Activated CD4-positive, alpha-beta T cell treated with anti-CD3 and anti-CD28 coated beads for 4 hours (primary cell): ENCODE measurements at regions not wholly inside any gene's neighbourhood (a gene's known extent, or its start where the extent isn't known, plus 50 kb on each side); places are given as distances from the start of the nearest gene placed in this dataset.

Source experiments
- DNase-seq, 2 donors: peaks; one replicate each; pipeline ENCODE4 v3.0.0-alpha.2; 2020

DNA sequence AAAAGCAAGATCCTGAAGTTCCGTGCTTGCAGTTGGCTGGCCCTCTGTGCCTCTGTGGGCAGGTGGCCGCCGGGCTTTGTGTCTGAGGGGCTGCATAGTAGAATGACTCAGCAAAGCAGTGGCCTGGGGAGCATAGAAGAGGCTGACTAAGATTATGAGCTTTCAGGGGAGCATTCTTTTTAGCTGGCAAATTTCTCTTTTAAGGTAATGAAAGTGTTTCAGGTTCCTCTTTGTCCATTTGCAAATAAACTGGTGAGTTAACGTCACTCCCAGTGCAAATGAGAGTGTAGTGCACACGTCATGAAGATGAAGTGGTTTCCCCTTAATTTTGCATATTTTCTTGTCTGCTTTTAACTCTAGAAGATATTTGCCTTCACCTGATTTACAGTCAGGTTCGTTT lies 98.6 kb downstream of the BCL2L11 start:
- no peak for DNase-seq

DNA sequence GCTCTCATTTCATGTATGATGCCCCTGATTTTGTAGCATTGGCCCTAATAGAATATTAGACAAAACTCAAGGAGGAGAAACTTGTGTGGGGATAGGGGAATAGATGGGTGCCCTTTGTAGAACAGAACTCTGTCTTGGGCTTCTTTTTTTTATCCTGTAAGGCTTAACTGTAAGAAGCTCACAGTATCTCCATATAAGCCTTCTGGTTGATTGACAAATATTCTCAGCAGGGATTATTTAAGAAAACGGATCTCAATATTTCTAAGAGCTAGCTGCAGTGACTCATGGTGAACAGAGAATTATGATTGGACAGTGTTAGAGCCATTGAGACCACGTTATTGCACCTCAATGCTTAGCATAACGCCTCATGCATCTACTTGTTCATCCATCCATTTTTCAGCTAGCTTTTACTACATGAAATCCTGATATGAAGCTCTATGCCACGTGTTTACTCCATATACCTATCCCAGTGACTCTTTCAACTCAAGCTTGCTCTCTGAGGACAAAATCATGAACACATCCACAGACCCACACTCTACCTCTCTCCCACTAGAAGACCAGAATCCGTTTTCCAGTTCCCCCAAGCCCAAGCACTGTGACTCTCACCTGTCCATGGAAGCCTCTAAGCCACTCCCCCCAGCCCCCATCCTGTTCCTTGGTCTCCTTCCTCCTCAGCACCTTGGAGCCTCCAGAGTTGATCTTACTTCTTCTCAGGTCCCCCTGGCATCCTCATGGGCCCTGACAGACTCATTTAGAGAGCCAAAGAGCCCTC lies 99.2 kb downstream of the BCL2L11 start:
- DNase-seq, result no peak

DNA sequence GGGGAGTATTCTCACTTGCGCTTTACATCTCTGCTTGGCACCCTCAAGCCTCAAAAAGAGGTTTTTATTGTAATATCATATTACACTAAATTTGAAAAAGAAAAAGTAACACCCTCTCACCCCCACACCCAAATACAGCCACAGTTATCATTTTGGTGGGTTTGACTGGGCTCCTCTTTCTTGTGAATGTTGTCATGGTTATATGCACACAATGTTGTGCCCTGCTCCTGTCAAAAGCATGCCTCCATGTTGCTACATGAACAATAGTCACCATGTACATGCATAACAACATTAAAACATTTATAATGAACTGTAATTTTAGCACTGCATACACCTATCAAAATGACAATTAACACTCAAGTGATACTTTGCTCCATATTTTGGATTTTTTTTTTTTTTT lies 100.2 kb downstream of the BCL2L11 start:
- DNase-seq, result no peak

DNA sequence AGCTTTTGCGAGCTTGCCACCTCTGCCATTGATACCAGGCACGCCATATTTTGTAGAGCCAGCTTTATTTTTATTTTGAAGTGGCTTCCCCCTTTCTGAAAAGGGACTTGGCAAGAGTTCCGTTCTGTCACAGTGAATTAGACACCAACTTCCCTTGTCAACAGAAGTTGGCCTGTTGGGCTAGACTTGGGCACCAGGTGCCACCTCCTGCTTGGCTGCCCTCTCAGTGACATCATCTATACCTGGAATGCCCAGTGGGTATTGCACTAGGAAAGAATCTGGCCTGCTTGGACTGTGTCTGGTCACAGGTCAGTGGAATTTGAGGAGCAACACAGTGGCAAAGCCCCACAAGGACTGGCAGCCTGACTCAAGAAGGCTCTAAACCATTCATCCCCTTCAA lies 101.0 kb downstream of the BCL2L11 start:
- no peak for DNase-seq

DNA sequence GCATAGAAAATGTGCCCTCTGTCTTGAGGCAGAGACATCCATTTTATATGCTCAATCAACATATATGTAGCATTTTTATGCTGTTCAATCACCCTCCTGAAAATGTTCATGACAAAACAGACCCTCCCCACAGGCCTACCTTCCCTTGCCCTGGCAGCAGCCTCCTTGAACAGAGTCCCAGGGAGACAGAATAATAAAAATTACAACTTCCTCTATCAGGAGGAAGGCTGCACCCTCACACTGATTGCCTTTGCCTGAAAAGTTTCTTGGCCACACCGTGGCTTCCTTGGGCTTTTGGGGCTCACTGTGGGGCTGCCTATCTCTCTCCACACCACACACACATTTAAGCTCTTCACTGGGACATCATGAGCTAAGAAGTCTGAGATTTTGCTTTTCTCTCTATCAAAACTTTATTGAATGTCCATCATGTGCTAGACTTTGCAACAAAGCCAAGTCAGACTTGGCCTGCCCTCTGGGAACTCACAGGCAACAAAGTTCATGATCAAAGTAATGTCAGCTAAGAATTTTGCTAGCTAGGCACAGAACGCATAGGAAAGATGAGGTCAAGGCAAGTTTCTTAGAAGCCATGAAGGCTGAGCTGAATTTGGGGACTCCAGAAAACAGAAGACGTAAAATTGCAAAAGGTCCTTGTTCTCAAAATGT lies 101.6 kb downstream of the BCL2L11 start:
- no peak for DNase-seq

- DNase-seq, result no peak
These were observed 105.1 kb downstream of the BCL2L11 start for GRCh38 chr2:111225856-111226255.

DNA sequence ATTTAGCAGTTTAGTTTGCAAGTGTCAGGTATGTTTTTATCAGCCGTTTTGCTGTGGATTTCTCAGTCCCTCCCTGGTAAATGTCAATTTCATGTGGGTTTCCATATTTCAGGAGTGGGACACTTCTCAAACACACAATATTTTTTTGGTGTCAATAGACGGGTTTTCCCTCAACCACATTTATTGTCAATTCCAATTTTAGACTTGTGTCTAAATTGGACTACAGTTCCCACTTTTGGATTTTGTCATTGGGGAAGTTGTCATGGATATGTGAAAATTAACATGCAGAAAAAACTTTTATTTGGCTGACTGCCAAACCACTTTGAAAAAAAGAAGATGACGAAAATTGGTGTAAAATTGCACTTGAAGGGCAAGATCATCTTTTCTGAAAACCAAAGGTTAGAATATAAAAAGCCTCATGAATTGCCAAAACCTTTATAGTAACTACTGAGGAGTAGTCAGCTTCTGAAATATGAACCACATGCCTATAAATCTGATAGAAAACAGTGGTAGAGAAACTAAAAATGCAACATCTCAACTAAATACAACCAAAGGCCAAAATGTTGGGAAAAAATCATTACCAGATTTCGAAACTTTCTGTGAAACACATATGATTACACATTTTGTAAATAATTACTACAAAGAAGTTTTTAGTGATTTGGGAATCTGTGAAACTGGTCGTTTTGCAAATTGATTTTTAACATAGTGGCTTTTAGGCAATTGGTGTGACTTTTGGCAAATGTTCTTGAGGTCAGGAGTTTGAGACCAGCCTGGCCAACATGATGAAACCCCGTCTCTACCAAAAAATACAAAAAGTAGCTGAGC lies 106.4 kb downstream of the BCL2L11 start:
- DNase-seq, result no peak

DNA sequence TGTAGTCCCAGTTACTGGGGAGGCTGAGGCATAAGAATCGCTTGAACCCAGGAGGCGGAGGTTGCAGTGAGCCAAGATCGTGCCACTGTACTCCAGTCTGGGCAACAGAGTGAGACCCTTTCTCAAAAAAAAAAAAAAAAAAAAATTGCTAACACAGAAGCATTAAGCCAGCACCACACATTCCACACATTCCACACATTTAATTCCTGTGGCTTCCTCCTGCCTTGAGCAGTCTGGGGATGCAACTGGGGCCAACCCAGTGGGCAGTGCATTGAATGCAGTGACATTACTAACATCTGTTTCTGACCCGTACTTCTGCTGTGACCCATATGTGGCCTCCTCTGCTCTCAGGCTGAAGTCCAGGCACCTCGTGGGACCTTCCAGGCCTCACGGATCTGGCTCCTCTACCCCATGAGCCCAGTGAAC lies 107.0 kb downstream of the BCL2L11 start:
- no peak for DNase-seq

DNA sequence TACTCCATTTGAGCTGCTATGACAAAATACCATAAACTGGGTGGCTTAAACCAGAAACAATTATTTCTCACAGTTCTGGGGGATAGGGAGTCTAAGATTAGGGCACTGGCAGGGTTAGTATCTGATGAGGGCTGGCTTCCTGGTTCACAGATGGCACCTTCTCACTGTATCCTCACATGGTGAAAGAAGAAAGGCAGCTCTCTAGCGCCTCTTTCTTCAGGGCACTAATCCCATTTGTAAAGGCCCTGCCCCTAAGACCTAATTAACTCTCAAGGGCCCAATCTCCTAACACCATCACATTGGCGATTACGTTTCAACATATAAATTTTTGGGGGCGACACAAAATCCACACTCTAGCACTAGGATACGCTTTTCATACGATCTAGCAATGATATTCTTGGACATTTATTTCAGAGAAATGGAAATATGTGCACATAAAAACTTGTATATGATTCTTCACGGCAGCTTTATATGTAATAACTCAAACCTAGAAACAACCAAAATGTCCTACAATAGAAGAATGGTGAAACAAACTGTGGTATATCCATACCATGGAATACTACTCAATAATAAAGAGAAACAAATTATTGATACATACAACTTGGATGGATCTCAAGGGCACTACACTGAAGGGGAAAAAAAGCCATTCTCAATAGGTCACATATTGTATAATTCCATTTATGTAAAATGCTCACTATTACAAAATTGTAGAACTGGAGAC lies 111.0 kb downstream of the BCL2L11 start:
- no peak for DNase-seq

DNA sequence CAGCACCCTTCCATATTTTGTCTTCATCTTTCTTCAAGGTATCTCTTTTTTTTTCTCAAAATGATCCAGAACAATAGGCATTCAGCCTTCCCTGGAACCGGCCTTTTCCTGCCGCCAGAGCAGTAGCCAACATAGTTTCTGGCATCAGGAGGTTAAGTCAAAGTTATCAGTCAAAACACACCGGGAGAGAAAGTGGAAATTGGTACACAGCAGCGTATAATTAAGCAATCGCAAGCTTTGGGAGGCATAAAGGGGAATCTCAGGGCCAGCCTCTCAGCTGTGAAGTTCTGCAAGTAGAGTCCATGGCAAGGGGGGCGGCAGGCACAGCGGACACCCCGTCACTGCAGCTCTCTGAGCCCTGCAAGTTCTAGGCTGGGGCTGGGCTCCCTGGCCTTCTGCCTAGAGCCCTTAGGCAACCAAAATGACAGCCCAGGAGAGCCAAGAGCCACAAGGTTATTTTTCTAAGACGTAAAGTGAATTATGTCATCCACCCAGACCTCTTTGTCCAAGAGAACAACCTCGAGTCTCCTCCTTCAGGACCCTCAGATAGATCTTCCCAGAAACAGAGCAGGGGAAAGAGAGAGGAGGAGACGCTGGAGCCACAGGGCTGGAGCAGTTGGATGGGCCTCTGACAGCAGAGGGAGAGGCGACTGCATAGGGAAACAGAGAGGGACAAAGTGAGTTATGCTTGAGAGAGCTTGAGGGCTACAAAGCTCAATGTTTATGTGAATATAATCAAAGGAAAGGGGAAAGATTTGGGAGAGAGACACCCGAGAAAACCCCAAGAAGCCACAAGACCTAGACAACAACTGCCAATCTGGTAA lies 114.7 kb downstream of the BCL2L11 start:
- DNase-seq, result no peak

GRCh38 chr2:111236025-111236424 lies 115.3 kb downstream of the BCL2L11 start:
- DNase-seq, result no peak

DNA sequence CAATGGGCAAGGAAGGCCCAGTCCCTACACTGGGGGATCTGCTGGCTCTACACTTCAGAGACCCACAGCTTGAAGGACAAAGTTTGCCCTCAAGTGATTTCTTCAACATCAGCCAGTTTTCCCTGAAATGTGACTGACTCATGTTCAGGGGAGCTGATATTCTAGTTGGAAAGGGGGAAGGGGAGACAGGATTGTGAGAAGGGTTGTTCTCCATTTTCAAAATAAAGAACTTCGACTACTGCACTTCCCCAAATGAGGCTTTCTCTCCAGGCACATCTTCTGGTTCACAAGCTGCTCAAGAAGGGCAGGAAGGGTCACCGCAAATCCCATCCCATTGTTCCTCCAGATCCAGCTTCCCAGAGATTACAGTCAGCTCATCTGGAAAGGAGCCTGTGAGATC lies 117.6 kb downstream of the BCL2L11 start:
- DNase-seq, result no peak

DNA sequence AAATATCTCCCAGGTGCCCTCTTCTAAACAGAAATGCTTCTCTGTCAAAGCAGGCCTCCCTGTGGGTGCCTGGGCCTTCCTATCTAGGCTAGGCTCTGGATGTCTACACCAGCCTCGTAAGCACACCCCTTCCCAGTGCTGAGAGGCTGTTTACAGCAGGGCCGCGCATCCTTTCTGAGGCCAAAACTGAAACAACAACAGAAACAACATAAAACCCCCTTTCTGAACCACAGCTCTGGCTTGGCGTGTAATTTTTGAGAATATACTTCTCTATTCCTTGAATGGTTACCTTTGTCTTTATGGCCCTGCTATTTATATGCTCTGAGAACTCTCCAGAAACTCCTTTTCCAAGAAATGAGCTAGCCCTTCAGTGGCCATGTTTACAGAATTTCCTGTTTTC lies 118.4 kb downstream of the BCL2L11 start:
- DNase-seq, result no peak

- DNase-seq, result no peak
These were observed 119.0 kb downstream of the BCL2L11 start for GRCh38 chr2:111239581-111240249.

DNA sequence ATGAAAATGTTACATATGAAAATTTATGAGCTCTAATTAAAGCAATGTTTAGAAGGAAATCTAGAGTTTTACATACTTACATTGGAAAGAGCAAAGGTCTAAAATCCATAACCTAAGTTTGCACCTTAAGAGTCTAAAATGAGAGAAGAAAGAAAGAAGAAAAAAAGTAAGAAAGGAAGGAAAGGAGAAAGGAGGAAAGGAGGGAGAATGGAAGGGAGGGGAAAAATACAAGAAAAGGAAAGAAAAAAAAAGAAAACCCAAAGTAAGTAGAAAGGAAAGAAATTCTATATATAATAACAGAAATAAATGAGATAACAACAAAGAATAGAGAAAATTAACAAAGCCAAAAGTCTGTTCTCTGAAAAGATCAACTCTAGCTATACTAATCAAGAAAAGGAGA lies 122.6 kb downstream of the BCL2L11 start:
- DNase-seq, result no peak

- no peak for DNase-seq
These were observed 124.2 kb downstream of the BCL2L11 start for GRCh38 chr2:111244864-111245263.

- no peak for DNase-seq
These were observed 125.9 kb downstream of the BCL2L11 start for GRCh38 chr2:111246620-111247061.

- DNase-seq, result no peak
These were observed 126.8 kb downstream of the BCL2L11 start for GRCh38 chr2:111247491-111247890.

- DNase-seq, result no peak
These were observed 129.1 kb downstream of the BCL2L11 start for GRCh38 chr2:111249806-111250205.

GRCh38 chr2:111250448-111251030 lies 129.8 kb downstream of the BCL2L11 start:
- no peak for DNase-seq

GRCh38 chr2:111251711-111252110 lies 131.0 kb downstream of the BCL2L11 start:
- DNase-seq, result no peak
